HepG2 (cell line): ENCODE measurements at regions not wholly inside any gene's neighbourhood (a gene's known extent, or its start where the extent isn't known, plus 50 kb on each side); places are given as distances from the start of the nearest gene placed in this dataset.

Experiments
- ATAC-seq: fragments of 200-7000 bp; cut with Tn5 transposase; 3 replicates; pipeline ENCODE4 v1.9.1; 2020; ENCODE audit warnings: mild to moderate bottlenecking, moderate library complexity
- BruUV-seq: library from RNA; stranded (reverse); fragments of 400-500 nt; replicated peaks from 2 replicates; lab custom pipeline; 2021; lab: Mats Ljungman, UMichigan
- CTCF ChIA-PET: fragments of 300-600 bp; formaldehyde crosslinking; extraction: SDS; loops from one replicate; lab custom pipeline; 2021; ENCODE audit warnings: low total read pairs, inconsistent platforms, low intra/inter-chr PET ratio; lab: Yijun Ruan, JAX
- POLR2A ChIA-PET: fragments of 350-600 bp; sonication (Branson Sonifier 250); formaldehyde crosslinking; loops from one replicate; lab custom pipeline; 2020; ENCODE audit warnings: antibody characterized with exemption, inconsistent platforms; lab: Yijun Ruan, JAX
- DNase-seq: peaks from one replicate; pipeline ENCODE4 v3.0.0-alpha.2; 2015; ENCODE audit warnings: low spot score
- FAIRE-seq: peaks from 3 replicates; lab custom pipeline; 2011; peaks lifted over from hg19 to GRCh38; lab: Jason Lieb, UNC
- H2AFZ ChIP-seq: one replicate; pipeline ENCODE4 v1.6.1; 2011; ENCODE audit warnings: low read length, inconsistent platforms
- H3K27ac ChIP-seq: fragments of 300-600 bp; 3 replicates; pipeline ENCODE4 v1.8.0; 2011; ENCODE audit warnings: mixed run types, mild to moderate bottlenecking, mixed read lengths, low read length, inconsistent platforms; ENCODE audit not compliant: insufficient read depth; ENCODE audit errors: extremely low read length
- H3K27me3 ChIP-seq, 2 experiments: fragments of 200-600 bp in 1 of 2; 2 replicates in 1 of 2; 3 replicates in 1 of 2; pipeline versions ENCODE4 v1.6.0 to v1.8.0; 2011; ENCODE audit warnings: low read length in 2 of 2, mild to moderate bottlenecking in 2 of 2, moderate library complexity in 2 of 2, inconsistent platforms in 1 of 2; ENCODE audit not compliant: insufficient read depth in 2 of 2, control insufficient read depth in 1 of 2
- H3K36me3 ChIP-seq, 2 experiments: fragments of 200-600 bp in 1 of 2; replicated peaks in 1 of 2; 2 replicates in 1 of 2; 3 replicates in 1 of 2; pipeline versions ENCODE4 v1.5.1 to v1.8.0; 2011; ENCODE audit warnings: low read length in 2 of 2, inconsistent platforms in 1 of 2; ENCODE audit not compliant: insufficient read depth in 2 of 2, control insufficient read depth in 1 of 2
- H3K4me1 ChIP-seq: 2 replicates; pipeline ENCODE4 v1.5.1; 2012; ENCODE audit warnings: low read length, inconsistent platforms; ENCODE audit not compliant: insufficient read depth
- H3K4me2 ChIP-seq: 2 replicates; pipeline ENCODE4 v1.6.0; 2011; ENCODE audit warnings: low read depth, low read length, inconsistent platforms
- H3K4me3 ChIP-seq, 3 experiments: fragments of 200-600 bp in 1 of 3; sonication (generic), shearing (Covaris generic) in 1 of 3; replicated peaks in 1 of 3; 2 replicates each; pipeline ENCODE4 v1.5.1; 2011 to 2016; ENCODE audit warnings: low read length in 3 of 3, inconsistent platforms in 2 of 3, low read depth in 2 of 3, mild to moderate bottlenecking in 2 of 3, control low read depth in 1 of 3, mixed read lengths in 1 of 3; ENCODE audit not compliant: insufficient read depth in 1 of 3
- H3K79me2 ChIP-seq: one replicate; pipeline ENCODE4 v1.6.1; 2011; ENCODE audit warnings: low read length, inconsistent platforms; ENCODE audit not compliant: insufficient read depth
- H3K9ac ChIP-seq: 2 replicates; pipeline ENCODE4 v1.6.0; 2011; ENCODE audit warnings: mild to moderate bottlenecking, low read depth, low read length, inconsistent platforms; ENCODE audit not compliant: insufficient read depth
- H3K9me3 ChIP-seq: 2 replicates; pipeline ENCODE4 v1.5.1; 2012; ENCODE audit warnings: mild to moderate bottlenecking, low read length
- H4K20me1 ChIP-seq: 2 replicates; pipeline ENCODE4 v1.6.0; 2011; ENCODE audit warnings: inconsistent platforms, mild to moderate bottlenecking, low read length, moderate library complexity; ENCODE audit not compliant: insufficient read depth
- HOXA7 ChIP-seq: sonication (generic); formaldehyde crosslinking; IDR thresholded peaks from 2 replicates; pipeline ENCODE4 v1.8.1; 2022; ENCODE audit warnings: mild to moderate bottlenecking, missing genetic modification reagents, moderate library complexity
- ZNF605 ChIP-seq: sonication (generic); formaldehyde crosslinking; IDR thresholded peaks from 2 replicates; pipeline ENCODE4 v1.8.0; 2022; ENCODE audit warnings: mild to moderate bottlenecking, missing genetic modification reagents
- ZSCAN25 ChIP-seq: sonication (generic); formaldehyde crosslinking; IDR thresholded peaks from 2 replicates; pipeline ENCODE4 v1.8.0; 2022; ENCODE audit warnings: mild to moderate bottlenecking, missing genetic modification reagents
- WGBS: methylation state at CpG from one replicate; pipeline ENCODE4 v1.1.6; 2017; ENCODE audit warnings: low lambda C conversion rate; 5-methylcytosine and 5-hydroxymethylcytosine counted together
- in situ Hi-C: cut with HindIII; loops from 2 replicates; pipeline ENCODE4 v1.10.0; 2017; ENCODE audit warnings: low pct_unique_long_range_greater_than_20kb; ENCODE audit not compliant: extremely low pct_ligation_motif_present
- intact Hi-C: fragments of 100-400 bp; cut with micrococcal nuclease; formaldehyde crosslinking; loops from one replicate; pipeline ENCODE4 v1.10.0; 2022; ENCODE audit not compliant: unreplicated experiment
- TF ChIP-seq, protein P1 (sequence below): sonication (generic); formaldehyde crosslinking; IDR thresholded peaks from 2 replicates; pipeline ENCODE4 v1.4.0; 2020; ENCODE audit warnings: mild to moderate bottlenecking, missing genetic modification reagents
- TF ChIP-seq, protein P2 (sequence below): IDR thresholded peaks from 2 replicates; pipeline ENCODE4 v1.6.1; 2016; ENCODE audit warnings: missing compliant biosample characterization, missing genetic modification reagents, borderline replicate concordance

DNA sequence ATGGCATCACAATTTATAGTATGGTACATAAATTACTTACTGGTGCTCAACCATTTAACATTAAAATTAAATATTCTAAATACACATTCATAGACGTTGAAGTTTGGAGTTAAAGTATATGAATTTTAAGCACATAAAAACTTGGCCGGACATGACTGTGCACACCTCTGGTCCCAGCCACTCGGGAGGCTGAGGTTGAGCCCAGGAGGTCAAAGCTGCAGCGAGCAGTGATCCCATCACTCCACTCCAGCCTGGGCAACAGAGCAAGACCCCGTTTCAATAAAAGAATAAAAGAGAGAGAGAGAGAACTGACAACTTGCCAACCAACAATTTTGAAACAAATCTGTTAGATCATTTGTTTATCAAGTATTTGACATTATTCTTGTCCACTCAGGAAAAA, 943.3 kb upstream of the KCND2 start:
- POLR2A ChIA-PET, result no interaction called here
- no peak for FAIRE-seq
- Histone ChIP-seq H3K27me3 (no peaks in the 10 kb centered on the region), H3K36me3 (no peaks in the 10 kb centered on the region), H2AFZ (no peak overlapping the region), H4K20me1 (no peaks in the 10 kb centered on the region), H3K4me3 (no peak overlapping the region), H3K4me2 (no peak overlapping the region), H3K4me1 (no peaks in the 10 kb centered on the region), H3K9me3 (no peaks in the 10 kb centered on the region), H3K27ac (no peak overlapping the region), H3K9ac (no peak overlapping the region), H3K79me2 (no peaks in the 10 kb centered on the region)
- CTCF ChIA-PET, result no interaction called here
- TF ChIP-seq, protein P1, sequence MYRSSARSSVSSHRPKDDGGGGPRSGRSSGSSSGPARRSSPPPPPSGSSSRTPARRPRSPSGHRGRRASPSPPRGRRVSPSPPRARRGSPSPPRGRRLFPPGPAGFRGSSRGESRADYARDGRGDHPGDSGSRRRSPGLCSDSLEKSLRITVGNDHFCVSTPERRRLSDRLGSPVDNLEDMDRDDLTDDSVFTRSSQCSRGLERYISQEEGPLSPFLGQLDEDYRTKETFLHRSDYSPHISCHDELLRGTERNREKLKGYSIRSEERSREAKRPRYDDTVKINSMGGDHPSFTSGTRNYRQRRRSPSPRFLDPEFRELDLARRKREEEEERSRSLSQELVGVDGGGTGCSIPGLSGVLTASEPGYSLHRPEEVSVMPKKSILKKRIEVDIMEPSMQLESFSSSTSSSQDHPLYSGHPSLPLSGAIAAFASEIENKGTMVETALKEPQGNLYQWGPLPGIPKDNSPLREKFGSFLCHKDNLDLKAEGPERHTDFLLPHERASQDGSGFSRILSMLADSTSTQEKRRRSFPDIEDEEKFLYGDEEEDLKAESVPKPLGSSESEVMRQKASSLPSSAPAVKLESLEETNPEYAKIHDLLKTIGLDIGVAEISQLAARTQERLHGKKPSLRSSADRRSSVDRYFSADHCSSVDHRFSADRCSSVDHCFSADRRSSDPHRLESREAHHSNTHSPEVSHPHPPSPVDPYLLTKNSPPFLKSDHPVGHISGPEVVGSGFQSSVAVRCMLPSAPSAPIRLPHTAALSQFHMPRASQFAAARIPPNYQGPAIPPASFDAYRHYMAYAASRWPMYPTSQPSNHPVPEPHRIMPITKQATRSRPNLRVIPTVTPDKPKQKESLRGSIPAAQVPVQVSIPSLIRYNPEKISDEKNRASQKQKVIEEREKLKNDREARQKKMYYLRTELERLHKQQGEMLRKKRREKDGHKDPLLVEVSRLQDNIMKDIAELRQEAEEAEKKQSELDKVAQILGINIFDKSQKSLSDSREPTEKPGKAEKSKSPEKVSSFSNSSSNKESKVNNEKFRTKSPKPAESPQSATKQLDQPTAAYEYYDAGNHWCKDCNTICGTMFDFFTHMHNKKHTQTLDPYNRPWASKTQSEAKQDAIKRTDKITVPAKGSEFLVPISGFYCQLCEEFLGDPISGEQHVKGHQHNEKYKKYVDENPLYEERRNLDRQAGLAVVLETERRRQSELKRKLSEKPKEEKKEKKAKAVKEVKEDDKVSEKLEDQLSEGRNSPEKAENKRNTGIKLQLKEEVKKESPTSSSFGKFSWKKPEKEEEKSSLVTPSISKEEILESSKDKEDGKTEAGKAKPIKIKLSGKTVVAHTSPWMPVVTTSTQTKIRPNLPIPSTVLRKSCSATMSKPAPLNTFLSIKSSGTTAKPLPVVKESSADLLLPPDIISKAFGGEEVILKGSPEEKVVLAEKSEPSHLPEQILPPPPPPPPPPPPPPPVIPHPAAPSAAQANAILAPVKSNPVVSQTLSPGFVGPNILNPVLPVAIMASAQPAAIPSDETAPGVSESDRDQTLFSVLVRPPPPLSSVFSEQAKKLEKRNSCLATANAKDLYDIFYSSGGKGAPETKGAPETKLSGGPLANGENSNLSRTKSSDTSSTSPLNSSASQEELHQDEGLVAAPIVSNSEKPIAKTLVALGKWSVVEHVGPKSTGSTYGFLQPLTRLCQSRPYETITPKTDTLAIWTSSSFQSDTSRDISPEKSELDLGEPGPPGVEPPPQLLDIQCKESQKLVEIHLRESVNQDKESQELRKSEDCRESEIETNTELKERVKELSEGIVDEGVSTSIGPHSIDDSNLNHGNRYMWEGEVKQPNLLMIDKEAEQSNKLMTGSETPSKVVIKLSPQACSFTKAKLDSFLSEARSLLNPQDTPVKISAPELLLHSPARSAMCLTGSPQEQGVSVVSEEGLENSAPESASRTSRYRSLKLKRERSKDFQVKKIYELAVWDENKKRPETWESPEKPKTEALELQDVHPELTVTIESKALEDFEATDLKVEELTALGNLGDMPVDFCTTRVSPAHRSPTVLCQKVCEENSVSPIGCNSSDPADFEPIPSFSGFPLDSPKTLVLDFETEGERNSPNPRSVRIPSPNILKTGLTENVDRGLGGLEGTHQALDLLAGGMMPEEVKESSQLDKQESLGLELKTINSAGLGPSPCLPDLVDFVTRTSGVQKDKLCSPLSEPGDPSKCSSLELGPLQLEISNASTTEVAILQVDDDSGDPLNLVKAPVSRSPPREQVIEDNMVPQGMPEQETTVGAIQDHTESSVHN, result no peak
- TF ChIP-seq HOXA7 (CRISPR knock-in tag) (no peak), ZNF605 (CRISPR knock-in tag) (no peak), ZSCAN25 (CRISPR knock-in tag) (no peak)
- TF ChIP-seq, protein P2, sequence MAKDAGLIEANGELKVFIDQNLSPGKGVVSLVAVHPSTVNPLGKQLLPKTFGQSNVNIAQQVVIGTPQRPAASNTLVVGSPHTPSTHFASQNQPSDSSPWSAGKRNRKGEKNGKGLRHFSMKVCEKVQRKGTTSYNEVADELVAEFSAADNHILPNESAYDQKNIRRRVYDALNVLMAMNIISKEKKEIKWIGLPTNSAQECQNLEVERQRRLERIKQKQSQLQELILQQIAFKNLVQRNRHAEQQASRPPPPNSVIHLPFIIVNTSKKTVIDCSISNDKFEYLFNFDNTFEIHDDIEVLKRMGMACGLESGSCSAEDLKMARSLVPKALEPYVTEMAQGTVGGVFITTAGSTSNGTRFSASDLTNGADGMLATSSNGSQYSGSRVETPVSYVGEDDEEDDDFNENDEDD (CRISPR knock-in tag), result no peak
- DNase-seq, result no peak
- intact Hi-C loops (no loop called here), in situ Hi-C loops (no loop called here)
- 0% methylated on average over 5 of the region's 5 CpGs for WGBS
- ATAC-seq, result no peak
- BruUV-seq, result no TSS peak
